H9 (cell line): ENCODE measurements at regions not wholly inside any gene's neighbourhood (a gene's known extent, or its start where the extent isn't known, plus 50 kb on each side); places are given as distances from the start of the nearest gene placed in this dataset.

Experiments used
- DNase-seq: peaks from one replicate; pipeline ENCODE4 v3.0.0-alpha.2; 2017
- H2AFZ ChIP-seq: one replicate; pipeline ENCODE4 v1.6.1; 2013; ENCODE audit warnings: mild to moderate bottlenecking, low read length, control low read depth, moderate library complexity
- H2AK5ac ChIP-seq: 2 replicates; pipeline ENCODE4 v1.6.1; 2013; ENCODE audit warnings: low read length, control low read depth, mixed read lengths; ENCODE audit not compliant: insufficient read length
- H2BK120ac ChIP-seq: one replicate; pipeline ENCODE4 v1.6.1; 2013; ENCODE audit warnings: low read depth, mild to moderate bottlenecking, low read length, control low read depth, inconsistent platforms; ENCODE audit not compliant: poor library complexity, severe bottlenecking
- H2BK12ac ChIP-seq: 2 replicates; pipeline ENCODE4 v1.6.1; 2013; ENCODE audit warnings: low read length, control low read depth, mixed read lengths, low read depth; ENCODE audit not compliant: insufficient read length
- H2BK15ac ChIP-seq: 2 replicates; pipeline ENCODE4 v1.6.1; 2013; ENCODE audit warnings: low read depth, low read length, control low read depth
- H2BK20ac ChIP-seq: one replicate; pipeline ENCODE4 v1.6.1; 2013; ENCODE audit warnings: low read depth, mild to moderate bottlenecking, low read length, control low read depth, inconsistent platforms; ENCODE audit not compliant: poor library complexity, severe bottlenecking
- H2BK5ac ChIP-seq: 2 replicates; pipeline ENCODE4 v1.6.1; 2013; ENCODE audit warnings: low read length, control low read depth, mixed read lengths; ENCODE audit not compliant: insufficient read length
- H3K14ac ChIP-seq: 2 replicates; pipeline ENCODE4 v1.6.1; 2013; ENCODE audit warnings: low read length, control low read depth; ENCODE audit not compliant: insufficient read depth
- H3K18ac ChIP-seq: 2 replicates; pipeline ENCODE4 v1.6.1; 2013; ENCODE audit warnings: low read depth, mild to moderate bottlenecking, mixed read lengths, low read length, control low read depth; ENCODE audit not compliant: insufficient read length
- H3K23ac ChIP-seq: 2 replicates; pipeline ENCODE4 v1.6.1; 2013; ENCODE audit warnings: low read length, control low read depth, mixed read lengths, low read depth; ENCODE audit not compliant: insufficient read length
- H3K23me2 ChIP-seq: 2 replicates; pipeline ENCODE4 v1.6.1; 2013; ENCODE audit warnings: low read depth, mild to moderate bottlenecking, mixed read lengths, low read length, control low read depth; ENCODE audit not compliant: insufficient read length, poor library complexity, severe bottlenecking
- H3K27ac ChIP-seq: 2 replicates; pipeline ENCODE4 v1.5.1; 2013; ENCODE audit warnings: low read length, control low read depth, mixed read lengths, low read depth; ENCODE audit not compliant: insufficient read length
- H3K27me3 ChIP-seq: 2 replicates; pipeline ENCODE4 v1.6.1; 2013; ENCODE audit warnings: low read length, control low read depth, inconsistent platforms; ENCODE audit not compliant: insufficient read depth
- H3K4ac ChIP-seq: 2 replicates; pipeline ENCODE4 v1.6.1; 2013; ENCODE audit warnings: low read depth, mild to moderate bottlenecking, control low read depth, inconsistent platforms, low read length, moderate library complexity
- H3K4me1 ChIP-seq: 2 replicates; pipeline ENCODE4 v1.6.1; 2013; ENCODE audit warnings: low read length, control low read depth, inconsistent platforms; ENCODE audit not compliant: insufficient read depth
- H3K4me2 ChIP-seq: 2 replicates; pipeline ENCODE4 v1.6.1; 2013; ENCODE audit warnings: low read length, control low read depth, mixed read lengths; ENCODE audit not compliant: insufficient read length, insufficient read depth
- H3K56ac ChIP-seq: 2 replicates; pipeline ENCODE4 v1.6.1; 2013; ENCODE audit warnings: low read depth, mild to moderate bottlenecking, mixed read lengths, low read length, control low read depth; ENCODE audit not compliant: insufficient read length
- H3K79me1 ChIP-seq: 2 replicates; pipeline ENCODE4 v1.6.1; 2013; ENCODE audit warnings: low read depth, mild to moderate bottlenecking, moderate library complexity, low read length, control low read depth, inconsistent platforms; ENCODE audit not compliant: insufficient read depth, poor library complexity, severe bottlenecking
- H3K79me2 ChIP-seq: 2 replicates; pipeline ENCODE4 v1.6.1; 2013; ENCODE audit warnings: low read length, control low read depth, inconsistent platforms; ENCODE audit not compliant: insufficient read depth
- H3K9ac ChIP-seq: 2 replicates; pipeline ENCODE4 v1.6.1; 2013; ENCODE audit warnings: low read length, control low read depth, mixed read lengths; ENCODE audit not compliant: insufficient read length; ENCODE audit errors: extremely low read depth
- H3K9me3 ChIP-seq: one replicate; pipeline ENCODE4 v1.6.1; 2013; ENCODE audit warnings: low read depth, low read length, inconsistent platforms; ENCODE audit not compliant: control insufficient read depth
- H3T11ph ChIP-seq: one replicate; pipeline ENCODE4 v1.6.1; 2013; ENCODE audit warnings: mild to moderate bottlenecking, low read length, control low read depth, inconsistent platforms
- H4K20me1 ChIP-seq: one replicate; pipeline ENCODE4 v1.6.1; 2013; ENCODE audit not compliant: control insufficient read depth, insufficient read length, insufficient read depth
- H4K5ac ChIP-seq: 2 replicates; pipeline ENCODE4 v1.6.1; 2013; ENCODE audit warnings: low read depth, mild to moderate bottlenecking, mixed read lengths, low read length, control low read depth; ENCODE audit not compliant: insufficient read length
- H4K8ac ChIP-seq: replicated peaks from 2 replicates; pipeline ENCODE4 v1.6.1; 2013; ENCODE audit warnings: low read length, control low read depth, mixed read lengths, low read depth; ENCODE audit not compliant: insufficient read length
- H4K91ac ChIP-seq: 2 replicates; pipeline ENCODE4 v1.6.1; 2013; ENCODE audit warnings: low read depth, mild to moderate bottlenecking, moderate library complexity, mixed read lengths, low read length, control low read depth; ENCODE audit not compliant: insufficient read length
- H3K27ac Mint-ChIP-seq, 3 experiments: 2 replicates in 2 of 3; 3 replicates in 1 of 3; pipeline ENCODE4 v1.8.0; 2020 to 2021; ENCODE audit warnings: mixed read lengths in 3 of 3, mild to moderate bottlenecking in 1 of 3, moderate library complexity in 1 of 3
- H3K27me3 Mint-ChIP-seq: 2 replicates; pipeline ENCODE4 v1.8.0; 2021; ENCODE audit warnings: low read depth, mild to moderate bottlenecking, moderate library complexity, mixed read lengths
- H3K36me3 Mint-ChIP-seq, 3 experiments: 2 replicates in 2 of 3; 3 replicates in 1 of 3; pipeline ENCODE4 v1.8.0; 2020 to 2021; ENCODE audit warnings: low read depth in 3 of 3, mixed read lengths in 3 of 3; ENCODE audit not compliant: insufficient read depth in 1 of 3
- H3K4me1 Mint-ChIP-seq, 2 experiments: 2 replicates each; pipeline ENCODE4 v1.8.0; 2020; ENCODE audit warnings: mixed read lengths in 2 of 2
- H3K4me3 Mint-ChIP-seq, 2 experiments: 2 replicates in 1 of 2; 3 replicates in 1 of 2; pipeline ENCODE4 v1.8.0; 2020 to 2021; ENCODE audit warnings: mild to moderate bottlenecking in 2 of 2, mixed read lengths in 2 of 2, moderate library complexity in 1 of 2
- H3K9me3 Mint-ChIP-seq, 2 experiments: 2 replicates in 1 of 2; 3 replicates in 1 of 2; pipeline ENCODE4 v1.8.0; 2020; ENCODE audit warnings: mild to moderate bottlenecking in 2 of 2, mixed read lengths in 2 of 2, moderate library complexity in 1 of 2
- CTCF ChIP-seq: fragments of 200-600 bp; sonication (generic); conservative IDR thresholded peaks from 3 replicates; pipeline ENCODE4 v1.8.0; 2021; ENCODE audit warnings: antibody characterized with exemption, mild to moderate bottlenecking
- WGBS: extraction: QIAGEN DNeasy Blood & Tissue Kit; methylation state at CpG from one replicate; pipeline ENCODE4 v1.1.7; 2013; ENCODE audit warnings: missing lambda C conversion rate, low lambda C conversion rate, mixed read lengths; ENCODE audit not compliant: insufficient read length; ENCODE audit errors: extremely low coverage; 5-methylcytosine and 5-hydroxymethylcytosine counted together

DNA sequence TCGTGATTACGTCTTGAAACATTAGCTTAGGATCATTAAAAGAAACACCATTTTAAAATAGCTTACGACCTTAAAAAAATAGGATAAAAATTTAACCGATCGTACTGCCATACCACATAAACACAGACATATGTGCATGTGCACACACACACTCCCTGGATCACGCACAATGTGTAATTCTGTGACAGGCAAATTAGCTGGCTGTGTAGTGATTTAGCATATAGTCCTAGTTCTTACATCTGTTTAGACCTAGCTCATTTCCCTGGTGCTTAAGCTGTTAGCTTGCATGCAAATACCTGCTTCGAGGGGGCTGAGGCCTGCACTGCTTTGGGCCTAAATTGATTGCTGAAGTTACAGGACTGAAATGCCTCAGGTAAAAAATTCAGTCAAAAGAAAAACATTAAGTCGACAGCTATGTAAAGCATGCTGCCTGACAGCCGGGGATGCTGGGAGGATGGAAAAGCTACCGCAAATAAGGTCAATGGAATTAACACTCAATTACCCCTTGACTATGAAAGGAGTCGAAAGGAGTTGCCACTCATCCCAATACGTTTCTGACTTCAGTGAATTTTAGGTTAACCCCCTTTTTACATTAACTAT lies 267.1 kb upstream of the FZD8 start:
- Histone ChIP-seq H4K8ac (no peak overlapping the region), H4K5ac (no peak overlapping the region), H3K4ac (no peak overlapping the region), H2BK5ac (no peak overlapping the region), H3K9me3 (no peaks in the 10 kb centered on the region), H2AK5ac (no peak overlapping the region), H3K23ac (no peak overlapping the region), H2AFZ (no peak overlapping the region), H2BK120ac (no peak overlapping the region), H3K27me3 (no peaks in the 10 kb centered on the region), H2BK12ac (no peak overlapping the region), H3K14ac (no peak overlapping the region), H3K9ac (no peak overlapping the region), H3K27ac (no peak overlapping the region), H3K79me1 (no peaks in the 10 kb centered on the region), H3K79me2 (no peaks in the 10 kb centered on the region), H2BK15ac (no peak overlapping the region), H3T11ph (no peak overlapping the region), H3K23me2 (no peaks in the 10 kb centered on the region), H3K4me2 (no peak overlapping the region), H4K20me1 (no peaks in the 10 kb centered on the region), H3K4me1 (no peaks in the 10 kb centered on the region; the same call in 1 of the 2 replicates), H4K91ac (no peak overlapping the region), H3K56ac (no peak overlapping the region), H2BK20ac (no peak overlapping the region), H3K18ac (no peak overlapping the region)
- TF ChIP-seq CTCF = no peak
- H3K4me1 Mint-ChIP-seq = peaks cover 27 to 30% of the 10 kb centered on the region in 2 experiments
- H3K4me3 Mint-ChIP-seq = no peak overlapping the region
- peak overlapping the region in 1 of 3 experiments; percentile 80; a peak in 2 of 7 replicates for H3K27ac Mint-ChIP-seq
- no peaks in the 10 kb centered on the region; the same call in 1 of the 2 replicates for H3K27me3 Mint-ChIP-seq
- no CpG with 5 or more reads among the region's 12 CpGs for WGBS
- no peaks in the 10 kb centered on the region for H3K36me3 Mint-ChIP-seq
- no peak for DNase-seq
- H3K9me3 Mint-ChIP-seq = no peaks in the 10 kb centered on the region
